ENCODE measurements at regions not wholly inside any gene's neighbourhood (a gene's known extent, or its start where the extent isn't known, plus 50 kb on each side); places are given as distances from the start of the nearest gene placed in this dataset.

GRCh38 chr12:131615326-131616042 is 95.4 kb upstream of the SFSWAP start:
- TF ChIP-seq POLR2A (IDR thresholded peaks at IDR 0.05; ENCODE audit: low read depth, low read length) = no peak
- no peak for TF ChIP-seq TAF1 (IDR thresholded peaks at IDR 0.05; ENCODE audit: low read depth, low read length)
- TF ChIP-seq POLR2AphosphoS5 (IDR thresholded peaks at IDR 0.05; ENCODE audit: low read depth, low read length) = no peak
- no peak for TF ChIP-seq SPI1 (IDR thresholded peaks at IDR 0.05; ENCODE audit: low read depth, low read length)

All from GM12891 (cell line).